Psoas muscle (tissue), 7 donors: ENCODE measurements at regions not wholly inside any gene's neighbourhood (a gene's known extent, or its start where the extent isn't known, plus 50 kb on each side); places are given as distances from the start of the nearest gene placed in this dataset.

Experiments used
- ATAC-seq, 4 donors: fragments of 200-7000 bp; cut with Tn5 transposase; one replicate each; pipeline ENCODE4 v1.9.1; 2020; ENCODE audit warnings: moderate library complexity in 3 of 4, mild to moderate bottlenecking in 2 of 4
- DNase-seq, 2 donors: peaks; one replicate each; pipeline ENCODE4 v3.0.0-alpha.2; 2020
- H3K27ac ChIP-seq: fragments of 200-600 bp; one replicate; pipeline ENCODE4 v1.8.0; 2022
- H3K27me3 ChIP-seq, 3 donors: fragments of 200-600 bp in 1 of 3; one replicate each; pipeline versions ENCODE4 v1.6.1 to v1.8.0; 2013 to 2022; ENCODE audit warnings: low read length in 2 of 3, mild to moderate bottlenecking in 2 of 3, moderate library complexity in 1 of 3; ENCODE audit not compliant: insufficient read depth in 3 of 3
- H3K36me3 ChIP-seq, 2 donors: fragments of 200-600 bp in 1 of 2; one replicate each; pipeline versions ENCODE4 v1.6.1 to v1.8.0; 2013 to 2022; ENCODE audit warnings: low read depth in 1 of 2, mild to moderate bottlenecking in 1 of 2, moderate library complexity in 1 of 2; ENCODE audit not compliant: insufficient read depth in 1 of 2
- H3K4me1 ChIP-seq: fragments of 200-600 bp; one replicate; pipeline ENCODE4 v1.8.0; 2022
- H3K4me3 ChIP-seq: fragments of 200-600 bp; one replicate; pipeline ENCODE4 v1.8.0; 2022; ENCODE audit warnings: mild to moderate bottlenecking
- H3K9me3 ChIP-seq: fragments of 200-600 bp; one replicate; pipeline ENCODE4 v1.8.0; 2022
- WGBS, 3 donors: extraction: QIAGEN DNeasy Blood & Tissue Kit; methylation state at CpG; one replicate each; pipeline versions ENCODE4 v1.1.6 to v1.1.7; 2013; 5-methylcytosine and 5-hydroxymethylcytosine counted together
- intact Hi-C, 2 donors: fragments of 100-400 bp; cut with DNase I; formaldehyde crosslinking; loops; one replicate each; pipeline versions ENCODE4 v1.11.0 to v1.14.2; 2022
- TF ChIP-seq, protein P1 (sequence below): fragments of 200-600 bp; IDR thresholded peaks from one replicate; pipeline ENCODE4 v1.8.0; 2022; ENCODE audit warnings: antibody characterized with exemption
- donor health status: healthy with polysubstance abuse.
- donor health status: DM: no; HTN: no; CAD: no; lungs with moderate emphysema.
- donor health status: Bipolar disorder and iron deficiency.
- donor health status: healthy.
- donor health status: DM: yes; HTN: yes; CAD: no.
- donor health status: DM: no; HTN: no; CAD: no.
- donor health status: DM: yes; HTN: yes; CAD: no.

DNA sequence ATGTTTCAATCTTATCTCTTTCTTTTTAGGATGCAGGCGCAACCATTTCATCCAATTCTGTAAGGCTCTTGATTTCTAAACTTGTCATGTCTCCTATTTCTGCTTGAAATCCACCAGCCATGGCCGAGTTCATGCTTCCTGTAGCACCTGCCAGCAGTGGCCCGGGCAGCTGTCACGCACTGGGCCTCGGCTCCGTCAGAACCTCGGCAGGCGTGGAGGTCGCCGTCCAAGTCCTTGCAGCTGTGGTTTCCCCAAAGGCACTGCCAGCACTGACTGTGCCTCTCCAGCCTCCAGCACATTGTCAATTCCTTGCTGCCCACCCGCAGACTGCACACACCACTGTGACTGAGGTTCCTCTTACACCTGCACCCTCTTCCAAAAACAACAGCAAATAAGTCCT is 188.7 kb upstream of the SALL3 start:
- no peak for DNase-seq
- ATAC-seq: no peak
- intact Hi-C loops: no loop called here
- Histone ChIP-seq H3K27ac (no peak overlapping the region), H3K27me3 (peaks cover 0 to 9% (median 3%) of the 10 kb centered on the region in 3 donors), H3K36me3 (no peaks in the 10 kb centered on the region), H3K4me1 (no peaks in the 10 kb centered on the region), H3K9me3 (no peaks in the 10 kb centered on the region), H3K4me3 (no peak overlapping the region)
- TF ChIP-seq, protein P1, sequence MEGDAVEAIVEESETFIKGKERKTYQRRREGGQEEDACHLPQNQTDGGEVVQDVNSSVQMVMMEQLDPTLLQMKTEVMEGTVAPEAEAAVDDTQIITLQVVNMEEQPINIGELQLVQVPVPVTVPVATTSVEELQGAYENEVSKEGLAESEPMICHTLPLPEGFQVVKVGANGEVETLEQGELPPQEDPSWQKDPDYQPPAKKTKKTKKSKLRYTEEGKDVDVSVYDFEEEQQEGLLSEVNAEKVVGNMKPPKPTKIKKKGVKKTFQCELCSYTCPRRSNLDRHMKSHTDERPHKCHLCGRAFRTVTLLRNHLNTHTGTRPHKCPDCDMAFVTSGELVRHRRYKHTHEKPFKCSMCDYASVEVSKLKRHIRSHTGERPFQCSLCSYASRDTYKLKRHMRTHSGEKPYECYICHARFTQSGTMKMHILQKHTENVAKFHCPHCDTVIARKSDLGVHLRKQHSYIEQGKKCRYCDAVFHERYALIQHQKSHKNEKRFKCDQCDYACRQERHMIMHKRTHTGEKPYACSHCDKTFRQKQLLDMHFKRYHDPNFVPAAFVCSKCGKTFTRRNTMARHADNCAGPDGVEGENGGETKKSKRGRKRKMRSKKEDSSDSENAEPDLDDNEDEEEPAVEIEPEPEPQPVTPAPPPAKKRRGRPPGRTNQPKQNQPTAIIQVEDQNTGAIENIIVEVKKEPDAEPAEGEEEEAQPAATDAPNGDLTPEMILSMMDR: no peak
- 25 to 37% (median 36%) methylated on average over 11 of the region's 11 CpGs for WGBS, 3 donors

DNA sequence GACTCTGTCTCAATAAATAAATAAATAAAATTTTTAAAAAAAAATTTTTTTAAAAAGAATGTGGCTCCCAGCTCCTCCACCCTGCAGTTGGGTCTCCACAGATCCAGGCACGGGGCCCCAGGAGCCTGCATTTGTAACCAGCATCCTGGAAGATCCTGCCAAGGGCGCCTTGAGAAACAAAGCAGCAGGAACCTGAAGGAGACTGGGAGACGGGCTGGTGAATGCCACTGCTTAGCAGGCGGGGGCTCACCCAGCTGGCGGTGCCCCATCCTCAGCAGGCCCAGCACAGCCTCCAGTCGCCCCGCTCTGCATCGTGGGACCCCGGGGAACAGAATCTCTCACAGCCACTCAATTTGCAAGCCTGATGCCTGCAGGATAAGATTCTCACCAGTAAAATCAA is 187.5 kb upstream of the SALL3 start:
- no peaks in the 10 kb centered on the region for H3K4me1 ChIP-seq
- no peak overlapping the region for H3K4me3 ChIP-seq
- DNase-seq (no peak), ATAC-seq (no peak)
- TF ChIP-seq, protein P1: no peak
- H3K27ac ChIP-seq: no peak overlapping the region
- WGBS, 3 donors: 87 to 90% (median 89%) methylated on average over 9 of the region's 9 CpGs
- intact Hi-C loops: no loop called here
- H3K27me3 ChIP-seq: peaks cover 0 to 9% (median 3%) of the 10 kb centered on the region in 3 donors
- H3K9me3 ChIP-seq: no peaks in the 10 kb centered on the region
- H3K36me3 ChIP-seq: no peaks in the 10 kb centered on the region

DNA sequence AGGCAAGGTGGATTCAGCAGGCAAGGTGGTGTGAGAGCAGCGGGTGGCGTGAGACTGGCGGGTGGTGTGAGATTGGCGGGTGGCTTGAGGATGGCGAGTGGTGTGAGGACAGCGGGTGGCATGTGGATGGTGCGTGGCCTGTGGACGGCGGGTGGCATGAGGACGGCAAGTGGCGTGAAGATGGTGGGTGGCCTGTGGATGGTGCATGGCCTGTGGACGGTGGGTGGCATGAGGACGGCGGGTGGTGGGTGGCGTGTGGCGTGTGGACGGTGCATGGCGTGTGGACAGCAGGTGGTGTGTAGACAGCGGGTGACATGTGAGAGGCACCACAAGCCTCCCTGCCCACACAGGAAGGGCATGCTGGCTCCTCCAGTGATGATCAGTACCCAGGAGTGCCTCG is 186.9 kb upstream of the SALL3 start:
- H3K27me3 ChIP-seq: peaks cover 0 to 9% (median 3%) of the 10 kb centered on the region in 3 donors
- no peaks in the 10 kb centered on the region for H3K9me3 ChIP-seq

DNA sequence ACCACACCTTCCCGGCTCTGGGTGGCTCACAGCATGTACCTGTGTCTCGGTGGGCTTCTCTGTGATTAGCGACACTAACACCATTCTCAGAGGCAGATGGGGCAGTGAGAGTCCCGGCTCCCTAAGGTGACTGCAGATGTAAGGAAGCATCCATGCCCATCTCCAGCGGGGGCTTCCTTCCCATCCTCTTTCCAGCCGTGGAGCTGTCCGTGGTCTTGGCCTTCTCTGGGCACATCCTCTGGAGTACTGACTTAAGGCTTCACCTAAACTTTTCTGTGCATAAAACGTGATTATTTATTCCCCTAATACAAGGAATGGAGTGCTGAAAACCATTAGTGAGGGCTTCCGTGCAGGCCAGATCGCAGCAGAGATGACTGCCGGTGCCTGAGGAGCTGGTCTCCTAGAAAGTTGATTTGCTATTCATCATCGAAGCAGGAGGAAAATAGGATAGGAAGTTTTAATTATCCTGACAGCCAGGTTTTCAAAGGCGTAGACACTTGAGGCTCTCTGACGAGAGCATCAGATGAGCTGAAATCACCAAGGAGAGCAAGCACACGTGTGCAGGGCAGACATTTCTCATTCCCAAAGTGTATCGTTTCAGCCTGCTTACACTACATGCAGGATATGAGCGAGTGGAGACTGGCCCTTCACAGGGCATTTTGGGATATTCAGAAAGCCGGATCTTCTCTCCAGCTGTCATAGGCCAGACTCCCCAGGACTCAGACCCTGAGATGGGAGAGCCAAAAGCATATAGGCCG is 186.1 kb upstream of the SALL3 start:
- DNase-seq (no peak), ATAC-seq (no peak)
- no peak overlapping the region for H3K4me3 ChIP-seq
- no peak overlapping the region for H3K27ac ChIP-seq
- H3K36me3 ChIP-seq: no peaks in the 10 kb centered on the region
- H3K27me3 ChIP-seq: peaks cover 0 to 9% (median 3%) of the 10 kb centered on the region in 3 donors
- no peaks in the 10 kb centered on the region for H3K9me3 ChIP-seq
- TF ChIP-seq, protein P1: no peak
- intact Hi-C loops: no loop called here
- WGBS, 3 donors: 71 to 74% (median 73%) methylated on average over 19 of the region's 19 CpGs
- no peaks in the 10 kb centered on the region for H3K4me1 ChIP-seq

More for the DNA sequence above, 186.9 kb upstream of the SALL3 start:
- ATAC-seq (no peak), DNase-seq (no peak)
- Histone ChIP-seq H3K36me3 (no peaks in the 10 kb centered on the region), H3K27ac (no peak overlapping the region), H3K4me3 (no peak overlapping the region), H3K4me1 (no peaks in the 10 kb centered on the region)
- TF ChIP-seq, protein P1: no peak
- intact Hi-C loops: no loop called here
- WGBS, 3 donors: 92 to 97% (median 95%) methylated on average over 20 of the region's 20 CpGs

DNA sequence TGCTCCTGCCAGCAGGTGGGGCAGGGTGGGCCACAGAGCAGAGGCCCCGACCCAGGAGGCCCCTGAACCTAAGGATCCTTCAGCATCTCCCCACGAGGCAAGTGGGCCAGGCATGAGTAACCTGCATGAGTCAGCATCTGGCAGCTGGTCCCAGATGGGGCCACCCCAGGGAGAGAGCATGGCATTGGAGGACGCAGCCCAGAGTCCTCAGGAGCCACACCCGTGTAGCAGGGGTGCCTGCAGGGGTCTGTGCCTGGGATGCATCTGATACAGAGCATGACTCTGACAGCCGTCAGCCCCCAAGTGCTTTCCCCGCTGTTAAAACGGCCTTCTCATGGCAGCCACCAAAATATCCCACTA is 185.6 kb upstream of the SALL3 start:
- TF ChIP-seq, protein P1: no peak
- ATAC-seq (no peak), DNase-seq (no peak)
- H3K27me3 ChIP-seq: peaks cover 0 to 9% (median 3%) of the 10 kb centered on the region in 3 donors
- no peak overlapping the region for H3K27ac ChIP-seq
- intact Hi-C loops: no loop called here
- H3K9me3 ChIP-seq: no peaks in the 10 kb centered on the region
- H3K4me3 ChIP-seq: no peak overlapping the region
- 56 to 59% (median 56%) methylated on average over 7 of the region's 7 CpGs for WGBS, 3 donors
- H3K36me3 ChIP-seq: no peaks in the 10 kb centered on the region
- H3K4me1 ChIP-seq: no peaks in the 10 kb centered on the region
